HG03571 (cell line): ENCODE measurements at regions not wholly inside any gene's neighbourhood (a gene's known extent, or its start where the extent isn't known, plus 50 kb on each side); places are given as distances from the start of the nearest gene placed in this dataset.

Experiments
- ATAC-seq: cut with Tn5 transposase; IDR thresholded peaks from one replicate; pipeline ENCODE4 v1.9.1; 2021; ENCODE audit not compliant: unreplicated experiment

DNA sequence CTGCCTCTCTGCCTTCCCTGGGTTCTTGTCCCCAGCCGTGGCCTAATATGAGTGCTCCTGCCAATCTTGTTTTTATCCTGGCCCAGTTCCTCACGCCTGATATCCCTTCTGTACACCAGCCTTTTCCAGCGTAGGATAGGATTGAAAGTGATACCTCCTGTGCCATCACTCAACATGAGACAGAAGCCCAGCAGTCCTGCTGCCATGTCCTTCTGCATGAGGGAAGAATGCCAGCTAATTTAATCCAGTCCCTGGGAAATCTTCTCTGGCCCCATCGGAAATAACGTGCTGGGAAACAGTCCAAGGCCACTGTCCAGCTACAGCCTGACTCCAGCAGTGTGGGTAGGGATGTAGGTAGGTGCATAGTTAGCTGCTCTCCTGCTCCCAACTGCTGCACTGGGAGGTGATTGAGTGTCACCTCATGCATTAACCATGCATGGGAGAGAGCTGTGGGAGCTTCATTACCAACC lies 92.0 kb upstream of the TPM1 start:
- ATAC-seq = no peak

DNA sequence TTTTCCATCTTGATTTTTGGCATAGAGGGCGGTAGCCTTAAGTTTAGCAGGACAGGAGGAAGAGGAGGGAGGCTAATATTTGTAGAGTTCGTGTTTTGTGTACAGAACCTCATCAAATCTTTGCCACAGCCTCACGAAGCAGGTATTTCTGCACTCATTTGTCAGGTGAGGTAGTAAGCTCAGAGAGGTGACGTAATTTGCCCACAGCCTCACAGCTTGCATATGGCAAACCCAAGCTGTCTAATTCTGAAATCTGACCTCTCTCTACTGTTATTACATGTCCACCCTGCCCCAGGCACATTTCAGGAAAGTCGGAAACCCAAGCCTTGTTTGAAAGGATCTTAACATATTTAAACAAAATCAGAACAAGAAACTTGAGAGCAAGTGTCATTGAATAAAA lies 91.1 kb upstream of the TPM1 start:
- ATAC-seq = no peak

DNA sequence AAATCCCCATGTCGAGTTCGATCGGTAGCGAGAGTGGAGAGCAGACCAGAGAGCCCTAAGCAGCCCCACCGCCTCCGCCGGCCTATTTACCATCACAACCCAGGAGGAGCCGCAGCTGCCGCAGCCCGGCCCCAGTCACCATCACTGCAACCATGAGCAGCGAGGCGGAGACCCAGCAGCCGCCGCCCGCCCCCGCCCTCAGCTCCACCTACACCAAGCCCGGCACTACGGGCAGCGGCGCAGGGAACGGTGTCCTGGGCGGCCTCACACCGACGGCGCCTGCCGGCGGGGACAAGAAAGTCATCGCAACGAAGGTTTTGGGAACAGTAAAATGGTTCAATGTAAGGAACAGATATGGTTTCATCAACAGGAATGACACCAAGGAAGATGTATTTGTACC lies 89.5 kb upstream of the TPM1 start:
- ATAC-seq = no peak

DNA sequence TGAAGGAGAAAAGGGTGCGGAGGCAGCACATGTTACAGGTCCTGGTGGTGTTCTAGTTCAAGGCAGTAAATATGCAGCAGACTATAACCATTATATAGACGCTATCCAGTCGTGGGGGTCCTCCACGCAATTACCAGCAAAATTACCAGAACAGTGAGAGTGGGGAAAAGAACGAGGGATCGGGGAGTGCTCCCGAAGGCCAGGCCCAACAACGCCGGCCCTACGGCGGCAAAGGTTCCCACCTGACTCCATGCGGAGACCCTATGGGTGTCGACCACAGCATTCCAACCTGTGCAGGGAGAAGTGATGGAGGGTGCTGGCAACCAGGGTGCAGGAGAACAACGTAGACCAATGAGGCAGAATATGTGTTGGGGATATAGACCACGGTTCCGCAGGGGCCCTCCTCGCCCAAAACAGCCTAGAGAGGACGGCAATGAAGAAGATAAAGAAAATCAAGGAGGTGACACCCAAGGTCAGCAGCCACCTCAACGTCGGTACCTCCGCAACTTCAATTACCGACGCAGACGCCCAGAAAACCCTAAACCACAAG lies 89.0 kb upstream of the TPM1 start:
- no peak for ATAC-seq

DNA sequence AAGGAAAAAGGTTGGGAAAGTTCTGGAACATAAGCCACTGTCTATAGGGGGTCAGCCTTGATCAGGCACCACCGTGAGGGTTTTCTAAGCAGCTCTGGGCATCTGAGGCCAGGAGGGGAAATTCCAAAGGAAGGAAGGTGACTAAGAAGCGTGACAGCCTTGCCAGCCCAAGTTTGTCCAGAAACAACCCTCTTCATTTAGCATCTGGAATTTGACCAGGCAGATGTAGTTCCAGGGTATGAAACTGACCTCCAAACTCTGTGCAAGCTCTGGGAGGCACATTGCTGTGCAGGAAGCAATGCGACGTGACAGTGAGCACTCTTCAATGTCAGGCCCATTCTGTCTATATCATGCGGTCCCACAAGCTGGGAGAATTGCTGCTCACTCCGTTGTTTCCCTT lies 85.4 kb upstream of the TPM1 start:
- ATAC-seq = no peak

DNA sequence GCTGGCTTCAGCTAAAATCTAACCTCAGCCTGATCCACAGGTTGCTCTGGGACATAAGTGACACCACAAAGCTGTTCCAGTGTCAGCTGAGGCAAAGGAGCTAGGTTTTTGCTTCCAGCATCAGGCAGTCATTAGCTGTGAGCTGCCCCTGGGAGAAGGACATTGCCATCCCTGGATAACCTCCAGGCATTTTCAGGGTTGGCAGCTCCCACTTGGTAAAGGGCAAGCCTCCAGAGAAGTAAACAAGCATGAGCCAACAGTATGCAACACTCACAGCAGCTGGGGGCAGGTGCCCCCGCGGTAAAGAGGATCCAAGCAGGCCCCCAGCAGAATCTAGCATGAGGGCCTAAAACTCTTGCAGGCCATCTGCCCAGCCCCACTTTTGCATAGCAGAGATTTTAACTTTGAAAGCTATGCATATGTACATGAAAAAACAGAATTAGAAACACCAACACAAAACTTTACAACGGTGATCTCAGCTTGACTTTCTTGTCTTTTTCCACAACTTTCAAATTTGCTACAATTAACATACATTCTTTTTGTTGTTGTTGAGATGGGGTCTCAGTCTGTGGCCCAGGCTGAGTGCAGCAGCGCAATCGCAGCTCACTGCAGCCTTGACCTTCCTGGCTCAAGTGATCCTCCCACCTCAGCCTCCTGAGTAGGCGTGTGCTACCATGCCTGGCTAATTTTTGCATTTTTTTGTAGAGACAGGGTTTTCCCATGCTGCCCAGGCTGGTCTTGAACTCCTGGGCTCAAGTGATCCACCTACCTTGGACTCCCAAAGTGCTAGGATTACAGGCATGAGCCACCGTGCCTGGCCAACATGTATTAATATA lies 83.8 kb upstream of the TPM1 start:
- no peak for ATAC-seq

DNA sequence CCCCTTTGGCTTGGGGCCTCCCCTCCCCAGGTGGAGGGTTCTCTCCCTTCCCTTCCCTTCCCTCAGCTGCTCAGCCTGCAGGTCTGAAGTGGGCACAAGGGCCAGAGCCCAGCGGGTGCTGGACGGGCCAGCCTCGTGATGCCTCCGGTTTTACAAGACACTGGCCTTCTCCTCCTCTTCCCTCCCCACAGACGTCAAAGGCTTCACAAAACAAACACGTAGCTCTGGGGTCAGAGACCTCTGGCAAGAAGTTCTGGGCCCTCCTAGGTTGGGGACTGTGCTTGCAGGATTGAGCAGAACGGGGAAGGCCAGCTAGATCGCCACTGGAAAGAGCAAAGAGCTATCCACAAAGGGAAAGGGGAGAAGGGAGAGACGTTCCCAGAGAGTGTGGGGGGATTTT lies 81.4 kb upstream of the TPM1 start:
- ATAC-seq = no peak

DNA sequence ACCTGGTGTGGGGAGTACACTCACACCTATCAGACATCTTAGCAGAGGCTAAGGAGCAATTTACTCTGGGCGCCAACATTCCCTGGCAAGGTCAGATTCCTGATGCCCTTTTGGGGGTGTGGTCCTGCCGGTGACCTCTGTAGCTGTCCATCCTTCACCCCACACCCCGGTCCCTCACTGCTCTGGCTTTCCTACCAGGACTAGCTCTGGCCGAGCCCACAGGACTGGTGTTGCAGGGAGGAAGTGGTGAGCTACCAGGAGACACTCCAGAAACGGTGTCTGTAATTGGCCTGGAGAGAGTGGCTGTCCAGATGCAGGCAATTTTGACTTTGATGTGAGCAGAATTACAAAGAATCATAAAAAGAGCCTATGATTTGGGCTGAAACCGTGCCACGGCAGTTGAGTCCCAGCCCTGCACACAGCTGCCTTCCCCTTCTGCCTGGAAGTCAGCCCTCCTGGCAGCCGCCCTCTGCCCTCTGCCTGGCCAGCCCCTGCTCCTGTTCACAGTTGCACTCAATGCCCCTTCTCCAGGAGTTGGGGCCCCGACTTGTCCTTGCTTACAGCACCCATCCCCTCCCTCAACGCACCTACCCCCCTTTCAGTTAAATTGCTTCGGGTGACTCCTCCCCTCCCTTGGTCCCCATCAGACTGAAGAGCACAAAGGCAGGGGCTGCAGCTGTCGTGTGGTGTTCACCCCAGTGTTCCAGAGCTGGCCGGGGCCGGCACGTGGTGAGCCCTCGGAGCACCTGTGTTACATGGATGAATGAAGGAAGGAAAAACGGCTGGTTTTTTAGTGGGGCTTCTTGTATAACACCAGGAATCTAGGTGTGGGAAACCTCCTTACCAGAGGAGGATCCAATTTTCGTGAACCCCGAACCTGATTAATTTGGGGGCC lies 80.2 kb upstream of the TPM1 start:
- ATAC-seq = no peak

DNA sequence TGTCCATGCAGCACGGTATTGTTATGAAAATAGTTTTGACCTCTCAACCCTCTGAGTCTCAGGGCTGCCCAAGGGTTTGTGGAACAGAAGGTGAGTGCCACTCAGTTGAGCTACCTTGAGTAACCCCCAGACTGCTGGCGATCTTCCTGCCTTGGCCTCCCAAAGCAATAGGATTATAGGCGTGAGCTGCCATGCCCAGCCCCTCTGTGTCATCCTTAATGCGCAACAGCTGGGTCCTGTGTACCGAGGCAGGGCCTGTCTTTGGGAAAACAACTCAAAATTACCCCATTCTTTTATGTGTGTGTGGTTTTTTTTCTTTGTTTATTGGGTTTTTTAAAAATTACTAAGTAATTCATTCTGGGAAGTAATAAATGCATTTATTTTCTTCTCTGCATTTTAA lies 78.3 kb upstream of the TPM1 start:
- ATAC-seq = no peak

DNA sequence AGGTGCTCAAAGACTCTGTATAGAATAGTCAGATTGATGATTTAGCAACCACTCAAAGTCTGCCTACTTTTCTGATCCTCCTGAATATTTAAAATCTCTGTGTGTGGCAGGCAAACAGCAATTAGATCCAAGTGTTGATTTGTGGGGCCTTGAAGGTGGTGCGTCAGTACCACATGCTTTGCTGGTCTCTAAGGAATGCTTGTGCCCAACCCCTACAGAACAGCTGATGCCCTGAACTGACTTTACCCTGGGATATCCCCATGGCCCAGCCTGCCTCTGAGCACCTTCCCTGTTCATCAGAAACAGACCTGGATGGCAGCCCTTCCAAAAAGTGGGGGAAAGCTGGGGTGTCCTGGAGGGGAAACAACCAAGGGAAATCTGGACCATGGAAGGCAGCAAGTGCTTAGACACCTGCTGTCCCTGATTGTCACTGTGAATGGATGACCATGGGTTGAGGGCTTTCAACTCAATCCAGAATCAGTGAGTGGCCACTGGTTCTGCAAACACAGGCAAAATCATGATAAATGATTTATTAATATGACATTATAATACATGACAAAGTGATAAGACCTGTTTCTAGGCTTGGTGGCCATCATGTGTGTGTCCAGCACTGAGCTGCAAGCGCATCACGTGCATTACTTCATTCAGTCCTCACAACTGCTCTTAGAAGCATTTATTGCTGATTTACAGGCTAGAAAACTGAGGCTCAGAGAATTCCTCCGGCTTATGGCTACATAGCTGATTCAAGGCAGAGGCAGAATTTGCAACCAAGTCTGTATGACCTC lies 76.1 kb upstream of the TPM1 start:
- no peak for ATAC-seq

DNA sequence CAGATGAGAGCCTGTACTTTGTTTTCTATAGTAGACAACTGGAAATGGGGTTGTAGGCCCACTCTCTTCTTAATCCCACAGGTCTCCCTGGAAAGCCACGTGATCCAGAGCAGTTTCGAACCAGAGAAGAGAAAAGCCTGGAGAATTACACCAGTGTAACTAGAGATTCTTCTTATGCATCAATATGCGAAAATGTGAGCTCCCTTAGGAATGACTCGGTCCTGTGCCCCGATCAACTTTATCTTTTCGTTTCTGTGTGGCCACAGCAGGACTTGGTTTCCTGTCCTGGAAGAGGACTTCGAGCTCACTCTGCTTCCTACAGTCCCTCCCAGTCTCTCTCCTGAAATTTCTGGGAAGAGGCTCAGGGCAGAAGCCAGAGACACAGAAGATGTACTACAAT lies 73.8 kb upstream of the TPM1 start:
- ATAC-seq = no peak

DNA sequence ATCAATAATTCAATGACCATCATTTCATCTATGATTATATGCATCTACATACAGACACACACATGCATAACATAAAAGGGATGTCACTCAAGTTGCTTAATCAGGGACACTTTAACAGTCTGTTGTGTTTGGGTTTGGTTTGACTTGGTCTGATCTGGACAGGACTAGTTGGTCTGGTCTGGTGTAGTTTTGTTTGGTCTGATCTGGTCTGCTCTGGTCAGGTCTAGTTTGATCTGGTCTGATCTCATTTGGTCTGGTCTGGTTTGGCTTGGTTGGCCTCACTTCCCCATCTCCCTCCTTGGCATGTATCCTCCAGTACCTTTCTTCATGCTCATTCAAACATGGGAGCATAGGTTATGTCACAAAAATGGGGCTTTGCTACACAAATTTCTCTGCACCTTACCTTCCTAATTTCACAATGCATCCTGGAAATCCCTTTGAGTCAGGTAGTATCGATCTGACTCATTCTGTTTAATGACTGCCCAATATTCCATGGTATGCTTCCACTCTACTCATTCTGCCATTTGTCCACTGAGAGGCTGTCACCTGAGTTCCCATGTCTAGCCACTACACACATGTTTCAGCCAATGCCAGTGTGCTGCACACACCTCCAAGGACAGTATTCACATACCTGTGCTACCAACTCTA lies 73.0 kb upstream of the TPM1 start:
- ATAC-seq = no peak

DNA sequence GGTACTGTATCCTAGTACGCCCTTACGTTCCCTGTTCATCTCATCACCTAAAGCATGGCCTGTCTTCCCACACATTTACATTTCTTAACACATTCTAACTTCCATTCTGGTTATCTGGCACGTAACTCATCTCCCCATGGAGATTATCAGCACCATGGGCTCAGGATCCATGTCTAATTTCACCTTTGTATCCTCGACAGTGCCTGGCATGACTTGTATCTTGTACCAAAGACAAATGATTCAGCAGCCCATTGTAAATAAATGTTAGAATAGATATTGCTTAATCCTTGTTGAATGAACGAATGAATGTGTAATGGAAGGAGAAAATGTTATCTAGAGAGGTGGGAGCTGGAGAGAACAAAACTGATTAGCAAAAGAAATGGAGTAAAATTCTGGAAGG lies 69.7 kb upstream of the TPM1 start:
- ATAC-seq = no peak

DNA sequence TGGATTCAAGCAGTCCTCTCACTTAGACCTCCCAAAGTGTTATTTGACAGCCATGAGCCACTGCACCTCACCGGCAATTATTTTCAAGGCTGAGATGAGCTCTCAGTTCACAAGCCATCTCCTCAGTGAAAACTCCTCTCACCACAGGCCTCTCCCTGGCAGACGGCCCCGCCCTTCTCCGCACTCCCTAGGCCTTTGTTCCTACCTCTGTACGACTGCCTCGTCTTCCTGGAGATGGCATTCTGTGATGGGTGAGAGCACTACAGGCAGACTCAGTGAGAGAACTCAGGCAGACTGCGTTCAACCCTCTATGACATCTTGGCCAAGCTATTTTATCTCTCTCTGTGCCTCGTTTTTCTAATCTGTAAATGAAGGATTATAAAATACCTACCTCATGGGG lies 67.0 kb upstream of the TPM1 start:
- no peak for ATAC-seq

DNA sequence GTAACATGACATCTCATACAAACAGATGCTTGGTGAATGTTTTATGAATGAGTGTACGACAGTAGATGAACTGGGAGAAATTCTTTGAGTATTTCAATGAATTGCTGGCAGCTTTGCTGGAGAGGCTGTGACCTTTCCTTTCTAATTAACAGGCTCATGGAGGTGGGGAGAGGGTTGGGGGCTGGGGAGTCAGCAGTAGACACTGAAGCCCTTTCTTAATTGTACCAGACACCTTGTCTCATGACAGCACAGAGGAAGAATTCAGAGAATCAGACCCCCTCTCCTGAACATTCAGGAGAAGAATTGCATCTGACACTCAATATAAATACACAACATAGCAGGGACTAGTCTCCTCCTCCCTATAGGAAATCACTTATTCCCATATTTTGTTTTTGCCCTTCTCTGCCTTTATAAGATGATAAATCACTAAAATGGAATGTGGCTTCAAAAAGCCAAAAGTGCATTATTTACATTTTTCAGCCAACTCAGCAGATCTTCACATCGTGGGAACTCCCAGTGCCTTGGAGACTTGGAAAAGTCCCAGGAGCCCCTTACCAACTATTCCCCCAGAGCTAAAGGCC lies 66.2 kb upstream of the TPM1 start:
- ATAC-seq = no peak

DNA sequence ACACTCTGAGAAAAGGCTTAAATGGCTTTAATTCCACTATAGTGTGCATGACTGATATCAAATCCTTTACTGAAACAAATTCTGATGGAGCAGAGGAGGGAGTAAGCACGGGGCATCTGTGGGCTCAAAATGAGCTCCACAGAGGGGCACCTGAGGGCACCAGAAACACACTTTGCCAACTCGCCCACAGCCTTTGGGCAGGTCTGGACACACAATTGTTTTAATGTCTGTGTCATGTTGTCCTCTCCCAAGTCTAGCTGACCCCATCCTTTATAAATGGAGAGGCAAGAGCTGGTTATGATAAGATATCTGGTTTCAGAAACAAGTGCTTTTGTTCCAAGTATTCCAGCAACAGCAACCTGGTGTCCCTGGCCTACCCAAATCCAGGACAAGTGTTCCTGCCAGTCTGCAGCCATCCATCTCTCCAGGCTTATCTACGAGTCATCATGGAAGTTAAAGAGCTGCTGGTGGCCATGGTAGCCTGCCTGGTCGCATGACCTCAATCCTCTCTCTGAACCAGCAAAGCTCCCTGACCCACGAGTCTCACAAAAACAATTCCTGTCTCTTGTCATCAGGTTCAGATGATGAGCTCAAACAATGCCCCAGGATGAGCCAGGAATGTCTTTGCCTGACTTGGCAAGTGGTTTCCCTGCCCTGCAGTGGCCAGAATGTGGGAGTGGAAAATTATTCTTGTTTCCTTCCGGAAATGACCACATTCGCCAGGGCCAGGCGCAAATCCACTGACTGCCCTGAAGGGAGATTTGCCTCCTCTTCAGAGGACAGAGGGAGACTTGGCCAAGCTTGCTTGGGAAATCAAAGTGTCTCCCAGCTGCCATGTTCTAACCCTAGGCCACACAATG lies 64.4 kb upstream of the TPM1 start:
- no peak for ATAC-seq

DNA sequence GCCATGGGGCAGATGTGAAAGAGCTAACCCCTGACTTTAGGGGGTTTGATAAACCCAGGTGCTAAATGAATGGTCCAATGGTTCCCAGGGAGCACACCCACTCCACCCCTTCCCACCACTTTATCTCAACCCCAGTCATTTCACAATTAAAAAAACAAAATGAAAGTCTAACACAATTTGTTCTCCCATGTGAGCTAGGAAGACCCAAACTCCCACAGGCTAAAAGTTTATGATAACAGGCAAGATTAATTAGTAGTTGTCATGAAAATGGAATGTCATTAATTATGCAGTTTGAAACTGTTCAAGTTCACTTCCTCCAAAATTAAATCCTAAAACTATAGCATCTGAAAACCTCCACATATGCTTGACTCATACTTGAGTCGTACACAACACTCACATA lies 63.3 kb upstream of the TPM1 start:
- ATAC-seq = no peak

DNA sequence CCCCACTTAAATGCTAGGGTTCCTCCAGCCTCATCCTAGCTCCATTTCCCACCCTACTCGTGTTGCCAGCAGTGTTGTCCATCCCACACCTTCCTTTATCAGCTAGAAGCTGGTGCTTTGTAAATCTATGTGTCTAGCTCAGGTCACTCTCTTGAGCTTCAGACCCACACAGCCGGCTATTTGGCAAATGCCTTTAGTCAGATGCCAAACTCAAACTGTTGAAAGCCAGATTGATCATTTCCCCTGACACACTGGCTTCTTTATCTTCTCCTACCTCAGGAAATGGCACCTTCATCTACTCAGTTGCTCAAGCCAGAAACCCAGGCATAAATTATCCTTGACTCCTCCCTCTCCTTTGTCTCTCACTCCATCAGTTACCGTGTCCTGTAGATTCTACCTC lies 61.5 kb upstream of the TPM1 start:
- no peak for ATAC-seq

DNA sequence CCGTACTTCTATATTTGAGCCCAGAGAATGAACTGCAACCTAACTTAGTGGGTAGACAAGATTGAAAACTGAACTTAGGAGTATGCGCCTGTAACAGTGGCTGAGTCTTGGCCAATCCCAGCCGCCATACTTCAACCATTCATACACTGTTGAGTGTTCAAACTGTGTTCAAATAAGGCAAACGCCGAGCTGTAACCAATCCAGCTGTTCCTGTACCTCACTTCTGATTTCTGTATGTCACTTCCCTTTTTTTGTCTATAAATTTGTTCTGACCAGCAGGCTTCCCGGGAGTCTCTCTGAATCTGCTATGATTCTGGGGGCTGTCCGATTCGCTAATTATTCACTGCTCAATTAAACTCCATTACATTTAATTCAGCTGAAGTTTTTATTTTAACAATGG lies 58.6 kb upstream of the TPM1 start:
- ATAC-seq = no peak
